ENCODE measurements at regions not wholly inside any gene's neighbourhood (a gene's known extent, or its start where the extent isn't known, plus 50 kb on each side); places are given as distances from the start of the nearest gene placed in this dataset.

- no peak for DNase-seq
Measured at GRCh38 chr6:43965628-43966373, 161.5 kb downstream of the MRPL14 start.

GRCh38 chr6:43964659-43965570, 162.3 kb downstream of the MRPL14 start:
- DNase-seq, result no peak

GRCh38 chr6:43963877-43964658, 163.2 kb downstream of the MRPL14 start:
- DNase-seq, result no peak

- no peak for DNase-seq
Measured at GRCh38 chr6:43963203-43963602, 164.0 kb downstream of the MRPL14 start.

- DNase-seq, result no peak
Measured at GRCh38 chr6:43962458-43962857, 164.8 kb downstream of the MRPL14 start.

- no peak for DNase-seq
Measured at GRCh38 chr6:43957273-43957672, 170.0 kb downstream of the MRPL14 start.

GRCh38 chr6:43956478-43956877, 170.8 kb downstream of the MRPL14 start:
- DNase-seq, result no peak

GRCh38 chr6:43954311-43955131, 172.7 kb downstream of the MRPL14 start:
- no peak for DNase-seq

GRCh38 chr6:43953794-43954310, 173.4 kb downstream of the MRPL14 start:
- DNase-seq, result no peak

- DNase-seq, result no peak
Measured at GRCh38 chr6:43953256-43953655, 174.0 kb downstream of the MRPL14 start.

GRCh38 chr6:43952746-43953145, 174.5 kb downstream of the MRPL14 start:
- peak; percentile 3 for DNase-seq

GRCh38 chr6:43951756-43952675, 175.2 kb downstream of the MRPL14 start:
- DNase-seq, result no peak

GRCh38 chr6:43951063-43951755, 176.0 kb downstream of the MRPL14 start:
- DNase-seq, result no peak

GRCh38 chr6:43950731-43951062, 176.6 kb downstream of the MRPL14 start:
- no peak for DNase-seq

- DNase-seq, result no peak
Measured at GRCh38 chr6:43950051-43950605, 177.1 kb downstream of the MRPL14 start.

GRCh38 chr6:43949551-43949991, 177.7 kb downstream of the MRPL14 start:
- DNase-seq, result no peak

- no peak for DNase-seq
Measured at GRCh38 chr6:43948527-43949485, 178.4 kb downstream of the MRPL14 start.

GRCh38 chr6:43947860-43948259, 177.8 kb downstream of the VEGFA start:
- no peak for DNase-seq

Measured in CD4-positive, alpha-beta T cell treated with Interleukin-21 for 1 hour (primary cell).